Hepatic stellate cell (primary cell): ENCODE measurements at regions not wholly inside any gene's neighbourhood (a gene's known extent, or its start where the extent isn't known, plus 50 kb on each side); places are given as distances from the start of the nearest gene placed in this dataset.
"Not testable (repeated sequence)": the region's sequence is repeated elsewhere in the genome, so short reads cannot be mapped to it uniquely, and the experiment has no call there.

Source experiments
- DNase-seq: peaks from one replicate; pipeline ENCODE4 v3.0.0; 2011; ENCODE audit warnings: low spot score

DNA sequence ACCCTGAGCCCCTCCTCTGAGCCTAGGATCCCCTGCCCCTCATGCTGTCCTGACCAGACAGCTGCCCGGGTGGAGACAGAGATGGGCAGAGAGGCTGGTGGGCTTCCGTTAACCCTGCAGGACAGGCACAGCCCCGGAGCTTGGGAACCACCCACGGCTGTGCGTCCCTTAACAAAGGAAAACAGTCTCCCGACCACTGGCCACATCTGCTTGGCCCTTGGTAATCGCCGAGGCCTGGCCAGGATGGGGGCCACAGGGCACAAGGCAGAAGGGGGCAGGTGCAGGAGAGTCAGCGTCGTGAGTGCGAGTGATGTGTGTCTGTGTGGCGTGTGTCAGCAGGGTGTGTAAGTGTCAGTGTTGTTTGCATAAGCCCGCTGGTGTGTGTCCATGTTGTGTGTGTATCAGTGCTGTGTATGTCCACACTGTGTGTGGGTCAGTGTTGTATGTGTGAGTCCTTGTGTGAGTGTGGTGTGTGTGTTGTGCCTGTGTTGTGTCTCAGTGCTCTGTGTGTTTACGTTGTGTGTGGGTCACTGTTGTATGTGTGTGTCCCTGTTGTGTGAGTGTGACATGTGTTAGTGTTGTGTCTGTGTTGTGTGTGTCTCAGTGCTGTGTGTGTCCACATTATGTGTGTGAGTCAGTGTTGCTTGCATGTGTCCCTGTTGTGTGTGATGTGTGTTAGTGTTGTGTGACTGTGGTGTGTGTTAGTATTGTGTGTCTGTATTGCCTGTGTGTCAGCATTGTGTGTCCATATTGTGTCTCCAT lies 369.5 kb downstream of the BRD1 start:
- no peak for DNase-seq

DNA sequence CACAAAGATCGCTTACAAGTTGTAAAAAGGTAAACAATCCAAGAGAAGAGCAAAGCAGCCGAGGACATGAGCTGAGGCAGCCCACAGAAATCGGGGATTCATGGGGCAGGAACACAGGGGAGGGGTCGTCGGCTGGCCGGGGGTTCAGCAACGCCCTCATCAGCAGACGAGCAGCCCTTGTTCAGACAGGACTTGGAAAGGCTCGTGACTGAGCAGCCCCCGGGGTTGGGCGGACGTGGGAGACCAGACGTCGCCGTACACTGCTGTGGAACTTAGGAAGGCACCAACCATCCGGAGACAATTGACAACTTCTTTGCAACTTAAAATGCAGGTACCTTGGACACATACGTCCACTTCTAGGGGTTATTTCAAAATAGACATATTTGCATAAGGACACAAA lies 370.5 kb downstream of the BRD1 start:
- DNase-seq, result no peak

DNA sequence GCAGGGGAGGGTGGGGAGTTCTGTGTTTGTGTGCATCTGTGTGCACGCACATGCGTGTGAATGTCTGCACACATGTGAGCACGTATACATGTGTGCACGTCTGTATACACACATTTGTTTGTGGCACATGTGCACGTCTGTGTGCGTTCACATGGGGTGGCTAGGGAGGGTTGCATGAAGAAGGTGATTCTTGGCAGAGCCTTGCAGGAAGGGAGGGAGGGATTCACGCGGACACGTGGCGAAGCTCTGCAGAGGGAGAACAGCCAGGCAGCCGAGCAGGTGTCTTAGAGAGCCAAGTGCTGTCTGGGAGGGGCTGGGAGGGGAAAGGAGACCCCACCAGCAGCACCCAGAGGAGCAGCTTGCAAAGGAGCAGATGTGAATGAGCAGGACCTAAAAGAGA lies 372.1 kb downstream of the BRD1 start:
- no peak for DNase-seq

DNA sequence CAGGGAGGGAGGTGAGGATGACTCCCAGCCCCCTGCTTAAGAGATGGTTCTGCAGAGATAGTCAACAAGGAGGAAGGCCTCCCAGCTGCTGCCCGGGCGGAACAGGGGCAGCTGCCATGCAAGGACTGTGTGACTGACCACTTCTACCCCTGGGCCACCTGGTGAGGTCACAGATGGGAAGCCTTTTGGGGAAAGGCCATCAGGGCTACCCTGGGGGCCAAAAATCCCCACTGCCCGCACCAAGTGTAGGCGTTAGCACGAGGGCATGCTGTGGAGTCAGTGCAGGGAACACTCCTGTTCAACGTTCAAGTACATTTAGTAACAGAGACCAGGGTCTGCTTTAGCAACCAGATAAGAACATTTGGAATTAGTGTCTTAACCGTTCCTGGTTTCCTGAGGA lies 372.9 kb downstream of the BRD1 start:
- no peak for DNase-seq

DNA sequence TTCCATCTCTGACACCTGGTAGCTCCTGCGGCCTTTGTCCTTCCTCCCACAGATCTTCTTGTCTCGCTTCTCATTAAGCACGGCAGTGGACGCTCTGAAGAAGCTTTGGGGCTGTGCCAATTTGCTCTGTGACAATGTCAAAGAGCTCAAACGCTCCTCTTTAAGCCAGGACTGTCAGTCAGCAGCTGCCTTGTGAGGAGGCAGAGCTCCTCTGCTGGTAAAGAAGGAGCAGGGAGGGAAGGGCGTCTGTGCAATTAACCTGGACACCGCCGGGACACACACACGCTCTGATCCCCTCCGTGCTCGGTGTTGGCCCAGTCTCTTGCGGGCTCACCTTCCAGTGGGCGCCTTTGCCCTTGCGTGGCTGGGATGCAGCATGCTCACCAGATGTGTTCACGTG lies 373.9 kb downstream of the BRD1 start:
- no peak for DNase-seq

DNA sequence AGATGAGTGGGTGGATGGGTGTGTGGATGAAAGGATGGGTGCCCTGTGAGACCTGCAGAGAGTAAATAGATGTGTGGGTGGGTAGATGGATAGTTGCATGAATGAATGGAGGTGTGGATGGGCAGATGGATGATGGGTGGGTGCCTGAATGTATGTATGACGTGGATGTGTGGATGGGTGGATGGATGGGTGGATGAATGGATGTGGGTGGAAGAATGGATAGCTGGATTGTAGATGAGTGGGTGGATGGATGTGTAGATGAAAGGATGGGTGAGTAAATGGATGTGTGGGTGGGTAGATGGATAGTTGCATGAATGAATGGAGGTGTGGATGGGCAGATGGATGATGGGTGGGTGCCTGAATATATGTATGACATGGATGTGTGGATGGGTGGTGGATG lies 374.7 kb downstream of the BRD1 start:
- not testable (repeated sequence) for DNase-seq

DNA sequence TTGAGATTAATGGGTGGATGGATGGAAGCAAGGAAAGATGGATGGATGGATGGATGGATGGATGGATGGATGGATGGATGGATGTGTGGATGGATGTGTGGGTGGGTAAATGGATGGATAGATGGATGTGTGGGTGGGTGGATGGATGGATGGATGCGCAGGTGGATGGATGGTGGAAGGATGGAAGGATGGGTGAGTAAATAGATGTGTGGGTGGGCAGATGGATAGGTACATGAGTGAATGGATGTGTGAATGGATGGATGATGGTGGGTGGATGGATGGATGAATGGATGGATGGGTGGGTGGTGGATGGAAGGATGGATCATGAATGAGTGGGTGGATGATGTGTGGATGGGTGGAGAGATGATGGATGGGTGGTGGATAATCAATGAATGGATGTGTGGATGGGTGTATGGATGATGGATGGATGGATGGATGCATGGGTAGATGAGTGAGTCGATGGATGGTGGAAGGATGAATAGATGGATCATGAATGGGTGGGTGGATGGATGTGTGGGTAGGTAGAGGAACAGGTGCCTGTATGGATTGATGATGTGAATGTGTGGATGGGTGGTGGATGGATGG lies 375.2 kb downstream of the BRD1 start:
- DNase-seq, result no peak

DNA sequence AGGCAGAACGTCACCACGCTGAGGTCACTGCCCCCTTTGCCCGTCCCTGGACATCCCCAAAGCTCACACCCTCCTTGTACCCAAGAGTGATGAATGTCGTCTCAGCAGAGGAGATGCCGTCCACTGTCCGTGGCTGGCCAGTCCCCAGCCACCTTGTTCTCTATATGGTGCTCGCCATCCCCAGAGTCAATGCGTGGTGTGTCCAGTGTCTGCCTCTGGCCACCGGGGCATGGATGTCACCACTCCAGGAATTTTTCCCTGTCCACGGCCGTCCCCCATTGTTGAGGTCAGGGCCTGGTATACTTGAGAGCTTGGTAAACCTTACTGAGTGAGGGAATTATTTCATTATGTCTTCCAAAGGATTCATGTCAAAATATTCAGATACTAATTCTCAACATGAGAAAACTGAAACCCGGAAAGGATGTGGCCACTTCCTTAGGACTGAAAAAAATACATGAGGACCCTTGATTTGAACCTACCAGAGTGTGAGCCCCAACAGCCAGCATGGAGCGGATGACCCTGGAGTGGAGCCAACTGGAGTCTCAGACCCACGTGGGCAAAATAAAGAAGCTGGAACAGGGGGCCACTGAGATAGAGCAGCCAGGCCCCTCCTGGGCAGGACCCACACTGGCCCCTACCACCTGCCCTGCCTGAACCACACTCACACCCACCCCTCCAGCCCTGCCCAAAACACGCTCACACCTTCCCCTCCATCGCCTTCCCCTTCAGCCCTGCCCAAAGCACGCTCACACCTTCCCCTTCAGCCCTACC lies 376.4 kb downstream of the BRD1 start:
- DNase-seq, result no peak

DNA sequence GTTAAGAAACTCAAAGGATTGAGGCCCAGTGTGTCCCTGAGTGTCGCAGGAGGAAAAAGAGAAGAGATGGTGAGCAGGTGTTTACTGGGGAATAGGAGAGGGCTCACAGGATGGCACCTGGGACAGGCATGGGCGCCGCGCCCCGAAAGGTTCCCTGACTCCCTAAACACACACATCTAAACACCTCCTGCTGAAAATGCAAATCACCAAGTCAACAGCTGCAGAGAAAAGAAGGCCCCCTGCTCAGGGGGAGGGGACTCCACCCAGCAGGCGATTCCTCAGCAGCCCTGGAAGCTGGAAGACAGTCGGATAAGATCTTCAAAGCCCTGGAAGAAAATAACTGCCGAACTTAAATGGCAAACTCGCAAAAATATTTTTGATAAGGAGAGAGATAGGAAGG lies 377.2 kb downstream of the BRD1 start:
- DNase-seq, result no peak

DNA sequence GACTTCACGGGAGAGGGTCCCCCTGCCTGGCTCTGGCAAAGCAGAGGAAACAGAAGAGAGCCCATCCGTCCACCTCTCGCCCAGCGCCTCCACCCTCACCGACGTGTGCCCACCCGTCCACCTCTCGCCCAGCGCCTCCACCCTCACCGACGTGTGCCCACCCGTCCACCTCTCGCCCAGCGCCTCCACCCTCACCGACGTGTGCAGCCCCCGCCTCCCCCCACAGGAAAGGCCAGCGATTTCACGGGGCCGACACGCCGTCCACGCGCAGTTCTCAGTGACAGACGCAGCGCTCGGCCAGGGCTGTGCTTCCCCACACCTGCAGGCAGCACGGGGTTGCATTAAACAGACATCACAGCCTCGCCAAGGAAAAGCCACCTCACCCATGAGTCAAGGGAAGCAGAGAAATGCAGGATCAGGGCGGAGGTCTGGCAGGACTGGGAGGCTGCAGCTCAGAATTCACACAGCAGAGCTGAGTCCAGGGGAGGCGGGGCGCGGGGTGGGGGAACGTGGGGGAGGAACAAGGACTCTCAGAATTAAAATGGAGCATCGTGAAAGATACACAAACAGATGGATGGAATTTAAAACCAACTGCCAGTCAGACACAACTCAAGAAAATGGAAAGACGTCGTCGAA lies 377.7 kb downstream of the BRD1 start:
- DNase-seq, result no peak

DNA sequence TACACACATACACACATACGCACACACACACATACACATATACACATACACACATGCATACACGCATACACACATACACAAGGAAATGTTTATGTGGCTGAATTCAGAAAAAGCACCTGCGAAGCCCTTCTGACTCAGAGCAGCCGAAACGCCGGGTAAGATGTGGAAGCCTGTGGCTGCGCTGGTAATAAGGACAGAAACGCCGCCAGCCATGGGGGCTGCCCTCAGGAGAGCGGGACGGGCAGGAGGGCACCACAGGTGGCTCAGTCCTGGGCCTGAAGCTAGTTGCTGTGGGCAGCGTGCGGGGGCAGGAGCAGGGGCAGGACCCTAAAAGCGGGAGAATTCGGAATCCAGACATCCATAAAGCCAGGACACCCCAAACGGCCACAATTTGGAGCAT lies 378.3 kb downstream of the BRD1 start:
- DNase-seq, result no peak

DNA sequence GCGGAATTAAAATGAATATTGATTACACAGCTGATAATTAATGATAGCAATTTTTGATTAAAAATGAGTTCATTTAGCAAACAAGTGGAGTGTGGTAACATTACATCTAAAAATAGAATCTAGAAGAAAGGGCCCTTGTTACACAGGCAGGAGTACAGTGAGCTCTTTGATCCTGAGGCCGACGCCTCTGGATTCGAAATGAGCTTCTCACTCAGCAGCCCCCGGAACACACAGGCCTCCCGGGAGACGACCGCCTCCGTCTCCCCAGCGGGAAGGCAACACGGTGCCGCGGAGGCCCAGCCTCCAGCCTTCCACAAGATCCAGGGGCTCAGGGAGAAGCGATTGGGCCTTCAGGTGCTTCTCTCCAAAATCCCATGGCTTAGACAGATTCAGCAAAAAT lies 379.1 kb downstream of the BRD1 start:
- no peak for DNase-seq

DNA sequence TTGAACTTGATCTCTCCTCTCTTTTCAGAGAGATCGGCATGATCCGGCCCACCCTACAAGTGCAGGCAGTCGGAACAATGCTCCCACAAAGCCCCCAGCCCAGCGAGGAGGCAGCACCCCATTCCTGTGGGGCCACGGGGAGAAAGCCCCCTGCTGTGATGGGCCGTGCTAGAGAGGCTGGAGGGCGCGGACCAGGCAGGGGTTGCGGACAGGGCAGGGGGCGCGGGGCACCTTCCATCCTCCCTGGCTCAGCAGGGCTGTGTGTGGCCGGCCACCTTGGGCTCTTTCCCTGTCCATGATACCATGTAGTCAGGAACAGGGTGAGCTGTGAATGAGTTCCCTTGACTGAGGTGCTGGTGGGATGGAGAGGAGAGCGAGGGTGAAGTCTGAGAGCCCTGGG lies 379.8 kb downstream of the BRD1 start:
- no peak for DNase-seq

DNA sequence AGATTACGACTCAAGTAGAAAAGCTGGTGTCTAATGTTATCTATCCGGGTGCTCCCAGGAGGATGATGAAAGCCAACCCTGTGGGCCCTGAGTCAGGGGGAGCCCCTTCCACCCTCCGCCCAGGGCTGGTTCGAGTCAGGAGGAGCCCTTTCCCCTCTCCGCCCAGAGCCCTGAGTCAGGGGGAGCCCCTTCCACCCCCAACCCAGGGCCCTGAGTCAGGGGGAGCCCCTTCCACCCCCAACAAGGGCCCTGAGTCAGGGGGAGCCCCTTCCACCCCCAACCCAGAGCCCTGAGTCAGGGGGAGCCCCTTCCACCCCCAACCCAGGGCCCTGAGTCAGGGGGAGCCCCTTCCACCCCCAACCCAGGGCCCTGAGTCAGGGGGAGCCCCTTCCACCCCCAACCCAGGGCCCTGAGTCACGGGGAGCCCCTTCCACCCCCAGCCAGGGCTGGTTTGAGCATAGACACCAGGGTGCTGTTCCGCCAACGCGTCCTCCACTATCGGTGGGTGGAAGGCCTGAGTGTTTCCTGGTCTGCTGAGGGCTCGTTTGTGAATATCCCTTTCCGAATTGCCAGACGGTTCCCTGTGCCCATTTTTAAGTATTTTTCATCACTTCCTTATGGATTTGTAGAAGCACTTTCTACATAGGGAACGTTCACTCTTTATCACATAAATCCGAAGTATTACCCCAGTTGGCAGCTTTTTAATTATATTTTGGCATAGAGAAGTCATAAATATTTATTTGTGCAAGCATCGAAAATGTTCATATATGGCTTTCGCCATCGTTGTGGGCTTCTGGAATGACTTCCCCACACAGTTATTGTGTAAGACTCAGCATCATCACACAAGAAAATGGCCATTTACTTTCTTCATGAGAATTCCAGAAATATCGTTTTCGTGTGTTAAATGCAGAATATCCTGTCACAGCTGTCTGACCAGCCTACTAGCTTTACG lies 380.6 kb downstream of the BRD1 start:
- no peak for DNase-seq

DNA sequence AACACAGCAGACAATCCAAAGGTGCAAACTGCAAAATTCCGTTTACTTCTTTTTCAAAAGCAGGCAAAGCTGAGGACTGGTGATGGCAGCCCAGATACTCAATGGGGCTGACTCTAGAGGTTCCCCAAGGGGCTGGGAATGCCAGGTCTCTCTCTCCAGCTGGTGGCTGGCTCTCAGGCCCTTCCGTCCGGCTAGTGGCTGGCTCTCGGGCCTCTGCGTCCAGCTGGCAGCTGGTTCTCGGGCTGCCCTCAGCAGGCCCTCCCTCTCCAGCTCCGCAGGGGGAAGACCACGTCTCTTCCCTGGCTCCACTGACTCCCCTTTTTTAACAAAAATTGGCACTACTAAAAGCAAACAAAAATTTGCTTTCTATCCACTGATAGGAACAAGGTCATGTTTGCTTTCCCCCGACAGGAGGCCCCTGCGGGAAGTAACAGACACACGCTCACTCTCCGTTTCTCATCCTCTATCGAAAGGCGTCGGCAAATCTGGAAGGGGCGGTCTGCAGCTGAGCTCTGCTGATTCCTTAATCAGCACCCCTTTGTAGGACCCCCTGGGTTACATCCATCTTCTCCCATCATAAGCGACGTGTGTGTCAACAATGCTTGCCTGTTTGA lies 381.4 kb downstream of the BRD1 start:
- no peak for DNase-seq

DNA sequence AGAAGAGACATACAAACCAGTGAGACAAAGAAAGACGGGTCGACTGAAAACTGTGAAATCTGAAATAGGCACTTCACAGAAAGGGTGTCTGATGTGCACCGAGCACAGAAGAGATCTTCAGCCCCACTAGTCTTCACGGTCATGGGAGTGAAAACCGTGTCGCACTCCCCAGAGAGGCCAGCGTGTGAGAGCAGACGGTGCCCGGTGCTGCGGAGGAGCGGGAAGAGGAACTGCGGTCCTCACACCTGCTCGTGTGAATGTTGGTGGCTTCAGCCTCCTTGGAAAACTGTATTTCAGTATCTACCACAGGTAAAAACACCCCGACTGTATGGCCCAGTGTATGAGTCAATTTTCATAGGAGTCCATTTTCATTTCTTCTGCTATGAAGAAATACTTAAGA lies 382.9 kb downstream of the BRD1 start:
- DNase-seq, result no peak

DNA sequence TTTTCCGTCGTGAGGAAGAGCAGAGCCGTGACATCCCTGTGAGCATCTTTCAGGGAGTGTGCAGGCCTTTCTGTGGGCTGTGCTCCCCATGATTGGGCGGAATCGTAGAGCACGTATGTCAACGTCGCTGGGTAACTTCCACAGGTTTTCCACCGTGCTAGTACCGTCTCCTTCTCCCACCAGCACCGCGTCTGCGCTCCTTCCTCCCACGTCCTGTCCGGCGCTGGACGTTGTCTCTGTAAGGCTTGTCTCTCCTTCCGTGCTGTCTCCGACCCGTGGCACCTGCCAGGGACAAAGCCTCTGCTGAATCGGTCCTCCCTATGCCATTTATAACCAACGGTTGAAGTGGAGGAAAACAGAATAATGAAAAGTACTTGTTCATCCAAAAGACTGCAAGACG lies 386.7 kb downstream of the BRD1 start:
- no peak for DNase-seq

DNA sequence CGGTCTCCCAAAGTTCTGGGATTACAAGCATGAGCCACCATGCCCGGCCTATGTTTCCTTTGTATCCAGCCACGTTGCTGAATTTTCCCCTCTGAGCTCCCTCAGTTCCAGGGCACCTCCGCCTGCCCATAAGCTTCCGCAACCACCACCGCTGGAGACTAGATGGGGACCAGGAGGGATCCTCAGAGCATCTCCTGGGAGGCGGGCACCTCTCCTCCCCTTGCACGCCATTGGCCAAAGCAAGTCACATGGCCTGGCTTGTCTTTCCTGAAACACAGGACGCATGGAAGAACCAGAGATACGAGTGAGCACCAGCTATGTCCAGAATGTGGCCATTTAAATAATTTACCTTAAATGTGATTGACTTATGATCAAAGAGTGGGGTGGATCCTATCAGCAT lies 388.3 kb downstream of the BRD1 start:
- DNase-seq, result no peak

DNA sequence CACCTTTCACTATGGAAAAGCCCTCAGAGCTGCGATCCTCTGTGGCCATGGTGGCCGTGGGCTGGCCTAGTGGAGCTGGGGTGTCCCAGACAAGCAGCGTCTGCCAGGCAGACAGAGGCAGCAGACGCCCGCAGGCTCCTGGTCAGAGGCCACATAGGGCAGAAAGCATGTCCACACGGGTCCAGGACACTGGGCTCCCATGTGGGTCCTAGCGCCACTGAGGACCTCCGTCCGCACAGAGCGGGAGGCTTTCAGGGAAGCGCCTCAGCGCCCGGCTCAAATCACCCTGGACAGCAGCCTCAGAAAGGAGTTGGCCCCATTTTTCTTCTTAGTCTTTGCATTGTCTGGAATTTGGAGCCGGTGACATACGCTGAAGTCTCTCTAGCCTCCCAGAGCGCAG lies 389.7 kb downstream of the BRD1 start:
- no peak for DNase-seq

DNA sequence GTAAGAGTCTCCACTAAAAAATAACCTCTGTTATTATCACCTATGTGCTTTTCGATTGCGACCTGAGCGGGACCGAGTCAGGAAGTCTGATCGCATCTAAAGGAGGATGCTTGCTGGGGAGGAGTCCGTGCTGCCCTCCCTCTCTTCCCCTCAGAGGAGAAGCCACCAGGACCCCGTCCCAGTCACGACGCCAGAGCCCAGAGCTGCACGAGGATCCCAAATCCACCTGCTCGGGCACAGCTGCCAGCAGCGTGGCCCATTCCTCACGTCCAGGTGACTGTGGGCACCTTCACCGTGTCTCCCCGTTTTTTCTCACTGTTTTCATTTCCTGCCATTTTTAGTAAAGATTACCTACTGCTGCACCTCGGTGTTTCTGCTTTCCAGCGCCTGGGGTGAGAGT lies 390.3 kb downstream of the BRD1 start:
- DNase-seq, result no peak

DNA sequence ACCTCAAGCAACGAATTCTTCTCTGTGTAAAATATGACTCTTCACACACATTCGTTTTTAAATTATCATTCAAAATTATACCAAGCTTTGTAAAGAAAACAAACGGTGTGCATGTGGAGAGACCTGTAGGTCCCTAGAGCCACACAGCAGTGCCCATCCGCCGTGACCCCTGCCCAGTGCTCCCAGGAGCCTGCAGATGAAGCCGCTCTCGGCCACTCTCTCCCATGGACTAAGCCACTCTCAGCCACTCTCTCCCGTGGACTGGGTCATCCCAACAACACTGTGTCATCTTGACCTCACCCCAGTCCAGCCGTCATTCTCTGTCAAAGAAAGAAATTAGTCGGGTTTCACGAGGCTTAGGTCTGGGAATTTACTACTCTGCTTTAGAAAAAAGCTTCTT lies 391.6 kb downstream of the BRD1 start:
- no peak for DNase-seq
